OCI-LY1 (cell line): ENCODE measurements at regions not wholly inside any gene's neighbourhood (a gene's known extent, or its start where the extent isn't known, plus 50 kb on each side); places are given as distances from the start of the nearest gene placed in this dataset.

Experiments used
- EZH2 ChIP-seq: fragments of 200-600 bp; sonication (generic), shearing (Covaris generic); IDR thresholded peaks from 2 replicates; pipeline ENCODE4 v1.8.0; 2017; ENCODE audit warnings: borderline replicate concordance, mixed run types, mild to moderate bottlenecking, antibody characterized with exemption, low read length, moderate library complexity, mixed read lengths
- TF ChIP-seq, protein P1 (sequence below): fragments of 200-600 bp; sonication (generic), shearing (Covaris generic); IDR thresholded peaks from 2 replicates; pipeline ENCODE4 v1.5.1; 2017; ENCODE audit warnings: mild to moderate bottlenecking, antibody characterized with exemption, low read length, moderate library complexity, mixed read lengths

DNA sequence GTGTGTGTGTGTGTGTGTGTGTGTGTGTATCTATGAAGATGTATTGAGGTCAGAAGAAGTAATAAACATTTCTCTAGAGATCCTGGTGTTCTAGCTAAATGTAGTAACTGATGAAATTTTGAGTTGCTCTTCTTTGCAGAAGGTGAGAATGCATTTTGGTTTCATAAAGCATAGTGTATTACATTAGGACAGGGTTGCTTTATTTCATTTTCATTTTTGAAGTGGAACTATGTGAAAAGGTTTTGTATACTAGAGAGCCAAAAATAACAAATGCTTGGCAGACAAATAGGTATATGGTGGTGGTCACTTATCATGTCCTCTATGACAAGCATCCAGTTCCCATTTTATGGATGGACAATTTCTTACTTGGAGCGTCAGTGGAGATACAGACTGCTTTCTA is 99.0 kb downstream of the CASP12 start:
- TF ChIP-seq, protein P1, sequence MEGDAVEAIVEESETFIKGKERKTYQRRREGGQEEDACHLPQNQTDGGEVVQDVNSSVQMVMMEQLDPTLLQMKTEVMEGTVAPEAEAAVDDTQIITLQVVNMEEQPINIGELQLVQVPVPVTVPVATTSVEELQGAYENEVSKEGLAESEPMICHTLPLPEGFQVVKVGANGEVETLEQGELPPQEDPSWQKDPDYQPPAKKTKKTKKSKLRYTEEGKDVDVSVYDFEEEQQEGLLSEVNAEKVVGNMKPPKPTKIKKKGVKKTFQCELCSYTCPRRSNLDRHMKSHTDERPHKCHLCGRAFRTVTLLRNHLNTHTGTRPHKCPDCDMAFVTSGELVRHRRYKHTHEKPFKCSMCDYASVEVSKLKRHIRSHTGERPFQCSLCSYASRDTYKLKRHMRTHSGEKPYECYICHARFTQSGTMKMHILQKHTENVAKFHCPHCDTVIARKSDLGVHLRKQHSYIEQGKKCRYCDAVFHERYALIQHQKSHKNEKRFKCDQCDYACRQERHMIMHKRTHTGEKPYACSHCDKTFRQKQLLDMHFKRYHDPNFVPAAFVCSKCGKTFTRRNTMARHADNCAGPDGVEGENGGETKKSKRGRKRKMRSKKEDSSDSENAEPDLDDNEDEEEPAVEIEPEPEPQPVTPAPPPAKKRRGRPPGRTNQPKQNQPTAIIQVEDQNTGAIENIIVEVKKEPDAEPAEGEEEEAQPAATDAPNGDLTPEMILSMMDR, result no peak
- no peak for TF ChIP-seq EZH2
